ENCODE measurements at regions not wholly inside any gene's neighbourhood (a gene's known extent, or its start where the extent isn't known, plus 50 kb on each side); places are given as distances from the start of the nearest gene placed in this dataset.

DNA sequence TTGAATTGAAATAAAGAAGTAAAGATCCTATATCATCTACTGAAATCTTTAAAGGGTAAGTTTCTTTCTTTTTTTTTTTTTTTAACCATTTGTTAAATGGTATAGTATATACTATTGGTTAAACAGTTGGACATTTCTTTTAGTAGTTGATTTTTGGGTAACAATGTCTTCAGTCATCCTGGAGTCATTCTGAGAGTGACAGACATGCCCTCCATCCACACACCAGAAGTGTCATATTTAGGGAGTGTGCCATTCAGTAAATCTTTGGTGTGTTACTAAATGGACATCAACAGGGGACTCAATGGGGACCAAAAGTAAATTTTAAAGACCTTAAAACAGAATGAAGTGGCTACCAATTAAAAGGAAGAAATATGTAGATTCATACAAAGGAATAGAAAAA, 50.8 kb upstream of the SLC39A10 start:
- no peak for DNase-seq
- Histone ChIP-seq H3K27me3 (ENCODE audit: control insufficient read depth, insufficient read depth, low read length) (no peaks in the 10 kb centered on the region), H3K4me3 (ENCODE audit: insufficient read depth, low read depth, low read length) (no peak overlapping the region), H3K36me3 (replicated peaks; ENCODE audit: control insufficient read depth, insufficient read depth, low read length) (no peaks in the 10 kb centered on the region; the same call in 1 of the 2 replicates)

- Histone ChIP-seq H3K36me3 (replicated peaks; ENCODE audit: control insufficient read depth, insufficient read depth, low read length) (no peaks in the 10 kb centered on the region; the same call in 1 of the 2 replicates), H3K27me3 (ENCODE audit: control insufficient read depth, insufficient read depth, low read length) (no peaks in the 10 kb centered on the region), H3K4me3 (ENCODE audit: insufficient read depth, low read depth, low read length) (no peak overlapping the region)
- DNase-seq, result no peak
Observed at GRCh38 chr2:195604706-195605105, 52.3 kb upstream of the SLC39A10 start.

DNA sequence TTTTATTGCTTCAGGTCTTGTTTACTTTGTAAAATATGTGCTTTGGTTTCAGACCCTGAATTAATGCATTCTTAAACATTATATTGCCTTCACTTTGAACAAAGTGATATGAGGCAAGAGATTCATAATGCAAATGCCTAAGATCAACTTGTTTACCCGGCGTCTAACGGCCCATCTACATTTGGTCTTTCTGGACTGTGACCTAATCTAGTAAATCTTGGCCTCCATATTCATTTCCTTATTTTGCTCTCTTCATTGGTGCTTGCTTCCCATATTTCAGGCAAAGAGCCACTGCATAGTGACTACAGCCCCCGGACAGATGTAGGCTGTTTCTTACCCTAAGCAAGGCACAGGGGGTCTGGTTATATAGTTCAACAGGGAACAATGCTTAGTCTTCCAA, 53.0 kb upstream of the SLC39A10 start:
- H3K27me3 ChIP-seq (ENCODE audit: control insufficient read depth, insufficient read depth, low read length), result no peaks in the 10 kb centered on the region
- H3K36me3 ChIP-seq (replicated peaks; ENCODE audit: control insufficient read depth, insufficient read depth, low read length), result no peaks in the 10 kb centered on the region; the same call in 1 of the 2 replicates
- no peak overlapping the region for H3K4me3 ChIP-seq (ENCODE audit: insufficient read depth, low read depth, low read length)
- no peak for DNase-seq

DNA sequence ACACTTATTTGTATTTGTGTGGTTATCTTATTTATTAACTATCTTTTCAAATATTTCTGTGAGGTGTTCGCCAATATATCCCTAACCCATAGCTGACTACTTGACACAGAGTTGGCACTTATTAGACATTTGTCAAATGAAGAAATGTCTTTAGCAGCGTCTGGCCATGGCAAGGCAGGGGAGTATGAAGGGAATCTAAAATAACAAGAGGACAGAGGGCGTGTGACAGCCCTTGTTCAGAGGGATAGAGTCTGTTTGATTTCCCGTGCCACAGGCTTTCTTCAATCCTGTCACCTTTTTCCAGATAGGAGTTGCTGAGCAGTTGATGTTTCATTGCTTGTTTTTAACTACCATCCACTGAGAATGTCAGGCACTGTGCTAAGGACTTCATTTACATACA, 53.6 kb upstream of the SLC39A10 start:
- DNase-seq, result no peak
- H3K27me3 ChIP-seq (ENCODE audit: control insufficient read depth, insufficient read depth, low read length), result no peaks in the 10 kb centered on the region
- H3K4me3 ChIP-seq (ENCODE audit: insufficient read depth, low read depth, low read length), result no peak overlapping the region
- no peaks in the 10 kb centered on the region for H3K36me3 ChIP-seq (replicated peaks; ENCODE audit: control insufficient read depth, insufficient read depth, low read length)

GRCh38 chr2:195602687-195603086, 54.3 kb upstream of the SLC39A10 start:
- H3K4me3 ChIP-seq (ENCODE audit: insufficient read depth, low read depth, low read length), result no peak overlapping the region
- no peak for DNase-seq
- H3K27me3 ChIP-seq (ENCODE audit: control insufficient read depth, insufficient read depth, low read length), result no peaks in the 10 kb centered on the region
- H3K36me3 ChIP-seq (replicated peaks; ENCODE audit: control insufficient read depth, insufficient read depth, low read length), result no peaks in the 10 kb centered on the region; the same call in 1 of the 2 replicates

DNA sequence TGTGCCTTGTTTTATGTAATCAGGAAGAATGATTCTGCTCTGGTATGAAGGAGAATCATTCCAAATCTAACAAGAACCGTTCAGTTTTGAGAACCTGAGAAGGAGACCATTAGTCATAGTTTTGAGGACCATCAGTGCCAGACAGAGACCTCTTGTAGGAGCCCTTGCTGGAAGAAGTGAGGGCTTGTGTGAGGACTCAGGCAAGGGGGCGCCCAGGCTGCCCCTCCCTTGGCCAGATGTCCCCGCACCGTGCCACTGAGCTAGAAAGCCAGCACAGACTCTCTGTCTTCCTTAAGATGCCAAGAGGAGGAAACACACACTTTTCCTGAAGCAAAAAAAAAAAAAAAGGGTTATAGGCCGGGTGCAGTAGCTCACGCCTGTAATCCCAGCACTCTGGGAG, 55.7 kb upstream of the SLC39A10 start:
- Histone ChIP-seq H3K27me3 (ENCODE audit: control insufficient read depth, insufficient read depth, low read length) (no peaks in the 10 kb centered on the region), H3K36me3 (replicated peaks; ENCODE audit: control insufficient read depth, insufficient read depth, low read length) (no peaks in the 10 kb centered on the region; the same call in 1 of the 2 replicates), H3K4me3 (ENCODE audit: insufficient read depth, low read depth, low read length) (no peak overlapping the region)
- DNase-seq, result no peak

DNA sequence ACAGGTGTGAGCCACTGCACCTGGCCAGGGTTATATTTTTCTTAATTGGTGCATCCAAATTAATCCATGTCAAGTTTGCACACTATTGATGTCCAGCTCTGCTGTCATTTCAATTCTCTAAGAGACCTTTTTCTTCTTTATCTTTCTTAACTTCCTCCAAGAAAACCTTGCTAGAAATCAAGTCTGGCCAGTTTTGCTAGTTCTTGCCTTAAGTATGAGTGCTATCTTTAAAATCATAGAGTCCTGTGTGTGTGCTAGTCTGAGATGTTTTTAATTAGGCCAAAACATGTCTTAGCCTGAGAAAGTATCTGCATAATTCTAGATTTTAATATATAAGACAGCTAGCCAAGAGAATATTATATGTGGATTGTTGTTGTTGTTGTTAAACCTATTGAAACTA, 56.2 kb upstream of the SLC39A10 start:
- peaks cover 2% of the 10 kb centered on the region for H3K36me3 ChIP-seq (replicated peaks; ENCODE audit: control insufficient read depth, insufficient read depth, low read length)
- no peak overlapping the region for H3K4me3 ChIP-seq (ENCODE audit: insufficient read depth, low read depth, low read length)
- no peak for DNase-seq
- H3K27me3 ChIP-seq (ENCODE audit: control insufficient read depth, insufficient read depth, low read length), result no peaks in the 10 kb centered on the region

DNA sequence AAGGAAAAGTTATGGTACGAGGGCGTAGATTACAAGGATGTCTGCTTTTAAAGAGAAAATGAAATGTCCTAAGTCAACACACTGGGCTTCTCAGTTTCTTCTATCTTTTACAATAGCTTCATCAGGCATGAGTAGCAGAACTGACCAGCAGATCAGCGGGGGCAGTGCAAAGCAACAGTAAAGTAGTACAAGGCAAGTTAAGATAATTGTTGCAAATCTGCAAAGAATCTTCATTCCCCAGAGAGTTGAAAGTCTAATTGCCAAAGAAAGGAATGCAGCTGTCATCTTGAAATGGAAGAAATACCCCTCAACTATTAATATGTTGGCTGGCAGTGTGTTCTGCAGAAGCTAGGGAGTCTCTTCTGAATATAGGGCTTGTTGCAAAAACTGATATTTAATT, 60.2 kb upstream of the SLC39A10 start:
- Histone ChIP-seq H3K36me3 (replicated peaks; ENCODE audit: control insufficient read depth, insufficient read depth, low read length) (peaks cover 2% of the 10 kb centered on the region), H3K27me3 (ENCODE audit: control insufficient read depth, insufficient read depth, low read length) (no peaks in the 10 kb centered on the region), H3K4me3 (ENCODE audit: insufficient read depth, low read depth, low read length) (no peak overlapping the region)
- DNase-seq, result no peak

DNA sequence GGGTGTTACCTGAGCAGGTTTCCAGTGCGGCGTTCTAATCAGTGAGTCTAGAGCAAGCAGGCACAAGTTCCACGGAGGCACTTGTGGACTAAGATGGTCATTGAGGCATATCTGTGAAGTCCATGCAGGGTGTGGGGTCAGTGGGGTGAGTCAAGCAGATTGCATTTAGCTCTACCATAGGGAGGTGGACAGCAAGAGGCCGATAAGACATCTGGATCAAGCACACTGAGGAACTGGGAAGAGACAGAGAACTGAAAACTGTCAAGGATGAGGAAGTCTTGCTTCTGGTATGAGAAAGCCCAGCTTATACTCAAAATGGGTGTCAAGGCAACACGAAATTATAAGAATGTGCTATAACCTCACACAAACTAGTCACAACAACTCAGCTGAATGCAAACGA, 61.2 kb upstream of the SLC39A10 start:
- Histone ChIP-seq H3K27me3 (ENCODE audit: control insufficient read depth, insufficient read depth, low read length) (no peaks in the 10 kb centered on the region), H3K36me3 (replicated peaks; ENCODE audit: control insufficient read depth, insufficient read depth, low read length) (peaks cover 2% of the 10 kb centered on the region), H3K4me3 (ENCODE audit: insufficient read depth, low read depth, low read length) (no peak overlapping the region)
- DNase-seq, result no peak

DNA sequence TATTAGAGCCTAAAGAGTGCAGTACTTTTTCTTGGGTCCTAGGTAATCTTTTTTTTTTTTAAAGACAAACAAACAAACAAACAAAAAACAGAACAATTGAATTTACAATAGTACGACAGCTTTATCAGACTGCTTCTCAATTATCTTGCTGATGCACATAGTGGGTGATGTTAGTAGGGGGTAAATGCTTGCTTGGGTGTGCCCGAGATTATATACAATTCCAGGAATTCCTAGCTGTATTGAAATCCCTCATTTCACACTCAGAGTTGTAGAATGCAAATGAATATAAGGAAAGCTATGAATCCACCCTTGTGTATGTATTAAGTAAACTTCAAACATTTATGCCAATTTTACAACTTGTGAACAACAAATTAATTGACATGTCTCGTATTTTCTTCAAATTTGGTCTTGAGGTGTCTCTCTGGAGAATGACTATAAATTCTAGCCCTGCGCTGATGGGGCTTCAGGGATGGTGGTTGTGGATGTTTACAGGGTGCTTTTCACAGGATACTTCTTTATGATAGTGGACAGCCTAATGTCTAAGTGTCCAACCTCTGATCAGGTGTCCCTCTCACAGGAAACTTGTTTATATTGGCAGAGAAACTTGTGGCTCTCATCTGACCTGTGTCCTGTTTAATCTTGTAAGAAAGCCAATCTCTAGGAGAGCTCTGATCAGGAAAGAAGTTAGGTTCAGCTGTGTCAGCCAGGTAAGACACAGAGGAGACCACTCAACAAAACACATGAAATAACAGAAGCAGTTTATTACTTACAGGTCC, 61.9 kb upstream of the SLC39A10 start:
- DNase-seq, result no peak
- Histone ChIP-seq H3K36me3 (replicated peaks; ENCODE audit: control insufficient read depth, insufficient read depth, low read length) (peaks cover 2% of the 10 kb centered on the region), H3K4me3 (ENCODE audit: insufficient read depth, low read depth, low read length) (no peak overlapping the region), H3K27me3 (ENCODE audit: control insufficient read depth, insufficient read depth, low read length) (no peaks in the 10 kb centered on the region)

DNA sequence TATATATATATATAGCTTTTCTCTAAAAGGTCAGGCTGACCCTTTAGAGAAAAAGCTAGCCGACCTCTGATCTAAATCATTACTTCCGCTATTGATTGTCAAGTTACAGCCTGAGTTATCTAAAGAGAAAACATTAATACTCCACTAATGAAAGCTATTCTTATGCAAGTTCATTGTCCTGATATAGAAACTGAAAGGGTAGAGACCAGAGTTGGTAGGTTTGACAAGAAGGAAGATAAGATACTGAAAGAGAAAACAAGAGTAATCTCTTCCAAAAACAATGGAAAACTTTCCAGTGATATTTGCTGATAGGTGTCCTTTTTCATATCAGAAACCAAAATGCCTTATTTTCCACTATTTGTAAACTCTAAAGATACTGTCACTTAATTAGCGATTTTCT, 62.8 kb upstream of the SLC39A10 start:
- Histone ChIP-seq H3K4me3 (ENCODE audit: insufficient read depth, low read depth, low read length) (no peak overlapping the region), H3K27me3 (ENCODE audit: control insufficient read depth, insufficient read depth, low read length) (no peaks in the 10 kb centered on the region), H3K36me3 (replicated peaks; ENCODE audit: control insufficient read depth, insufficient read depth, low read length) (peaks cover 2% of the 10 kb centered on the region)
- no peak for DNase-seq

- Histone ChIP-seq H3K36me3 (replicated peaks; ENCODE audit: control insufficient read depth, insufficient read depth, low read length) (peaks cover 2% of the 10 kb centered on the region), H3K27me3 (ENCODE audit: control insufficient read depth, insufficient read depth, low read length) (no peaks in the 10 kb centered on the region), H3K4me3 (ENCODE audit: insufficient read depth, low read depth, low read length) (no peak overlapping the region)
- DNase-seq, result no peak
Observed at GRCh38 chr2:195592105-195592504, 64.9 kb upstream of the SLC39A10 start.

- DNase-seq, result no peak
- Histone ChIP-seq H3K4me3 (ENCODE audit: insufficient read depth, low read depth, low read length) (no peak overlapping the region), H3K36me3 (replicated peaks; ENCODE audit: control insufficient read depth, insufficient read depth, low read length) (no peaks in the 10 kb centered on the region), H3K27me3 (ENCODE audit: control insufficient read depth, insufficient read depth, low read length) (no peaks in the 10 kb centered on the region)
Observed at GRCh38 chr2:195590861-195591205, 66.2 kb upstream of the SLC39A10 start.

DNA sequence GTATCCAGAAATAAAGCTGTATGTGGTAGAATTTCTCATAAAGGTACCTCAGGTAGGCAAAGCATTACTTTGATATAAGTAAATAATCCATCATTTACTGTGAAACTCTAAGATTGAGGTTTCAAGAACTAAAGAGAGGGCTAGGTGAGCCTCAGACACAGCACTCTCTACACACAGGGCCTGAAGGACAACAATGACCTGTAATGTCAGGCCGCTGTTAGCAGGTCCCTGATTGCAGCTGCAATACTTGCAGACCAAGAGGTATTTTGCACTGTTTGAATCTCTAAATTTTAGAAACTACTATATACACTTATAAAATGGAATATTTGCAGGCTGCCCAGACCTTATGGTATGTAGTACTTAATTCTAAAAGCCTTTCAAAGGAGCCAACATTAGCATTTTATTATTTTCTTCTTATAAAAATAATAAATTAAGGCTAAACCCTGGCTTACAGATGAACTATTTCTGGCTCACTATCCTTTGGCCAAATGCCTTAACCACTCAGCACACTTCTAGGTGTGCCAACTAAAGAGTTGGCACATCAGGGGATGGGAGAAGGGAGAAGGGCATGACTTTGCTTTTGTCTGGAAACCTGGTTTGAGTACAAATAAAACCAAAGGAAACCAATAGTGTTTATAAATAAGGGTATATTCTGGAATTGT, 66.7 kb upstream of the SLC39A10 start:
- H3K36me3 ChIP-seq (replicated peaks; ENCODE audit: control insufficient read depth, insufficient read depth, low read length), result no peaks in the 10 kb centered on the region
- H3K27me3 ChIP-seq (ENCODE audit: control insufficient read depth, insufficient read depth, low read length), result no peaks in the 10 kb centered on the region
- DNase-seq, result no peak
- no peak overlapping the region for H3K4me3 ChIP-seq (ENCODE audit: insufficient read depth, low read depth, low read length)

DNA sequence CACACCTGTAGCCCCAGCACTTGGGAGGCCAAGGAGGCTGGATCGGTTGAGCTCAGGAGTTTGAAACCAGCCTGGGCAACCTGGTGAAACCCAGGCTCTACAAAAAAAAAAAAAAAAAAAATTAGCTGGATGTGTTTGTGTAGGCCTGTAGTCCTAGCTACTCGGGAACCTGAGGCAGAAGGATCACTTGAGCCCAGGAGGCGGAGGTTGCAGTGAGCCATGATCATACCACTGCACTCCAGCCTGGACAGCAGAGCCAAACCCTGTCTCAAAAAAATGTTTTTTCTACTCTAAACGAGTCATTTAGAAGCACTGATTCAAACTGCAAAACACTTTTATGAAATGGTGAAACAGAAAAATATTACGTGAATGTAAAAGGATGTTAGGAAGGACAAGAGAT, 69.1 kb upstream of the SLC39A10 start:
- DNase-seq, result no peak
- H3K4me3 ChIP-seq (ENCODE audit: insufficient read depth, low read depth, low read length), result no peak overlapping the region
- H3K36me3 ChIP-seq (replicated peaks; ENCODE audit: control insufficient read depth, insufficient read depth, low read length), result no peaks in the 10 kb centered on the region
- H3K27me3 ChIP-seq (ENCODE audit: control insufficient read depth, insufficient read depth, low read length), result no peaks in the 10 kb centered on the region
